ENCODE measurements at regions not wholly inside any gene's neighbourhood (a gene's known extent, or its start where the extent isn't known, plus 50 kb on each side); places are given as distances from the start of the nearest gene placed in this dataset.

DNA sequence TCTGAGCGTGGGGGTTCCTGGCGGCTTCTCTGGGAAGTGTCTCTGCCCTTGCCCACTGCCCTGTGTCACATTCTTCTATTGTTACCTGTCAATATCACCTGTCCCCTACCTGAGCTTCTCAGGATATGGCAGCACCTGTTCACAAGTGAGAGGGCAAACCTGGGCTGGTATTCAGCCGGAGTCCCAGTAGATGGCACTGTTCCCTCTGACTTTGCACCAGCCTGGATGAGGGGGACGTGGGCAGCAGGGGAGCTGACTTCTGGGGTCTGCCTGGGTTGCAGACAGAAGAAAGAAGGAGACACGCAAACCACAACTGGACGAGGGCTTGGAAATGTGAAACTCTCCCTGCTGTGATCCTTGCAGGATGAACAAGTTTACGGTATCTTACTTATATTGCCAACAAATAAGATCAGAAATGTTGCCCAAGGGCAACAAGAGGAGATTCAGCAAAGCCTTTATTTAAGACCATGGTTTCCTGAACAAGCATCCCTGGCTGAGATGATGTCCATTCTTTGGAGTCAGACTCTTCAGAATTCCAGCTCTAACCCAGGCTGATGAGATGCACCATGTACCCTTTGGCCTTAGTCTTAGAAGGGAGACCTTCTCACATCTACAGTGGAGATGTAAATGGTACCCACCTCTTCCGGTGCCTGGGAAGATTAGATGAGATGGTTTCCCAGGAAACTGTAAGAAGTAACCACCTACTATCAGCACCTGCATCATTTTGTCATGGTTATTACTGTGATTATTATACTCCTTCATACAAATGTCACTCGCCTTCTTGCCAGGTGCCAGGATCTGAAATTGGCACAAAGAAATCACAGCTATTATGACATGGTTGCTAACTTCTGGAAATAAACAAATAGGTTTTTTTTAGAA lies 400.0 kb upstream of the CDH4 start:
- no peak for DNase-seq (ENCODE audit: low spot score)

DNA sequence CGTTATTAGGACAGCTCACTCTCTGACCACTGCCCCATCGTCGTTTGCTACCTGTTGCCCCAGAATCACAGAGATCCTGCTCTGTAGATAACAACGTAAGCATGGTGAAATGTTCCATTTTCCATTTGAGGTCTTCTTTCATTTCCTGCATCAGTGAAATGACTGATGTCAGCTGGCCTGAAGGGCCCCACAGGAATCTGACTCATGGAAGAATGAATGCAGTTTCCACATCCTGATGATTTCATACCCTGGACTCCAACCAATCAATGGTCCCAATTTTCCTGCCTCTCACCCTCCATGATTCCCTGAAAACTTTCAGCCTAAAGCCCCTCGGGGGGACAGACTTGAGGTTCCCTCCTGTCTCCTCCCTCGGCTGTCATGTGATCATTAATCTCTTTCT lies 394.4 kb upstream of the CDH4 start:
- DNase-seq (ENCODE audit: low spot score) = no peak

GRCh38 chr20:60862601-60863000 lies 389.5 kb upstream of the CDH4 start:
- no peak for DNase-seq (ENCODE audit: low spot score)

DNA sequence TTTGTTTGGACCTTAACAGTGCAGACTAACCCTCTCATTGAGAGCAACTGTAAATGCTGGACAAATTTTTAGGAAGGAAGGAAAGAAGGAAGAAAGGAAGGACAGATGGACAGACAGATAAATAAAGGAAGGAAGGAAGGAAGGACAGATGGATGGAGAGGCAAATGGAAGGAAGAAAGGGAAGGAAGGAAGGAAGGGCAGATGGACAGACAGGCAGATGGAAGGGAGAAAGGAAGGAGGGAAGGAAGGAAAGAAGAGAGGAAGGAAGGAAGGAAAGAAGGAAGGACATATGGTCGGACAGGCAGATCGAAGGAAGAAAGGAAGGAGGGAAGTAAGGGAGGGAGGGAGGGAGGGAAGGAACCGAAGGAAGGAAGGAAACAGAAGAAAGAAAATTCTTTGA lies 388.5 kb upstream of the CDH4 start:
- no peak for DNase-seq (ENCODE audit: low spot score)

GRCh38 chr20:60867589-60867988 lies 384.5 kb upstream of the CDH4 start:
- no peak for DNase-seq (ENCODE audit: low spot score)

DNA sequence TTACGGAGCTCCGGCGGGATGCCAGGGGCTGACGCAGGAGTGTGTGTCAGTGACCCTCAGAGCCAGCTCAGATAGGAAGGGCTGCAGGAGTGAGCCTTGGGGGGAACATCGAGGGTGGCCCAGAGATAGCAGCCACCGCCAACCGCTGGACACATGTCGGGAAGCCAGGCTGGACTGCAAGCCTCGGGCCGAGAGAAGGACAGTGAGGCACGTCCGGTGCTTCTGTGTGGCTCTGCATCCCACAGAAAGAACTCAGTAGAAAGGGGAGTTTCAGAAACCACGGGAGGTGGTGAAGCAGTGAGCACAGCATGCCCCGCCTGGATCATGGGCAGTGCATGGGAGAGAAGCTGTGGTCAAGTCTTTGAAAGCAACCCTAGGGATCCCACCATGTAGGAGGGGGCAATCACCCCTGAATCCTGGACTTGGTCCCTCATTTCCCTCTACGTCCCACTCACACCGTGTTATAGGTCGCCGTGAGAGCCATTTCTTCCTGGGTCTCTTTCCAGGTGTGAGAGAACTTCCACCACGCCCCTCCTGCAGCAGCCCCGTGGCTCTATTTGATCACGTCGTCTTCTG lies 383.7 kb upstream of the CDH4 start:
- DNase-seq (ENCODE audit: low spot score) = no peak

- DNase-seq (ENCODE audit: low spot score) = no peak
These were observed 383.0 kb upstream of the CDH4 start for GRCh38 chr20:60869087-60869486.

- no peak for DNase-seq (ENCODE audit: low spot score)
These were observed 382.4 kb upstream of the CDH4 start for GRCh38 chr20:60869625-60870024.

DNA sequence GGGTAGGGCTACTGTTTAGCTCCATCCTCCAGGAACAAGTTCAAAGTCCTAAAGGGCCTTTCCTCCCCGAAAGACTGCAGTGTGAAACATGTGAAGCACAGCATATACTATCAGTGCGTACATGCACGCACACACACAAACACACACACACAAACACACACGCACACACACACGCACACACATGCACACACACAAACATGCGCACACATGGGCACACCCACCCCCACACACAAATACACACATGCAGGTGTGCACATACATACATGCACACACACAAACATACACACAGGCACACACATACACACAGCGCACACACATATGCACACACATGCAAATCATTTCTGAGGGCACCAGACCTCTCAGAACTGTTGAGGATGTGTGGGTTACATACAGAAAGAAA lies 382.0 kb upstream of the CDH4 start:
- no peak for DNase-seq (ENCODE audit: low spot score)

DNA sequence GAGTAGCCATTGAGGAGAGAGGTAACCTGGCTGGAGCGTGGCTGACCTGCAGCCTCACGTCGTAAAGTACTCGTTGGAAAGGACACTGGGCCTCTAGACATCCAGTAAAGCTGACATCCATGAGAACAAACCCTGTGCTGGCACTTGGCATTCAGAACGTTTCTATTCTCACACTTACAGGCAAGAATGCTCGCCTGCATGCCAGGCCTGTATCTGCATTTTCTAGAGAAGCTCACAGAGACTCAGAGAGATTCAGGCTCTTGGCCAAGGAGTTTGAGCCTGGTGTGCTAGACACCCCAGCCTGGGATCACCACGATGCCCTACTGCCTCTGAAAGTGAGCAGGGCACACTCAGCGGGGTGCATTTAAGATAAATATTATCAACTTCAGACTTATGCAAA lies 379.8 kb upstream of the CDH4 start:
- no peak for DNase-seq (ENCODE audit: low spot score)

GRCh38 chr20:60877071-60877857 lies 374.8 kb upstream of the CDH4 start:
- DNase-seq (ENCODE audit: low spot score) = no peak

DNA sequence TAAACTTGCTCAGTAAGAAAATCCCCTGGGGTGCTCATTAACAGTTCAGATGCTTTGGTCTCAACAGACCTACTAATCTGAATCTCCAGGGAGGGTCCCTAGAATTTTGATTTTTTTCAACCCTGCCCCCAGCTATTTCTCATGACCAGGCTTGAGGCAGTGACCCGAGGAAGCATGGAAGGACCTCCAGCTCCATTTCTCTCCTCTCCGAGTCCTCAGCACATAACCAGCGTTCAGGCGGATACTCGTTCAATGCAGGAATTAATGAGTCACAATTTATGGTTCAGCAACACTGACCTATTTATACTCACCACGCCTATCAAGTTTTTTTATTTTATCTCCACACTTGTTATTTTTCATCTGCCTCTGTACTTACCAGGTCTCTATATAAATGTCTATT lies 369.2 kb upstream of the CDH4 start:
- no peak for DNase-seq (ENCODE audit: low spot score)

DNA sequence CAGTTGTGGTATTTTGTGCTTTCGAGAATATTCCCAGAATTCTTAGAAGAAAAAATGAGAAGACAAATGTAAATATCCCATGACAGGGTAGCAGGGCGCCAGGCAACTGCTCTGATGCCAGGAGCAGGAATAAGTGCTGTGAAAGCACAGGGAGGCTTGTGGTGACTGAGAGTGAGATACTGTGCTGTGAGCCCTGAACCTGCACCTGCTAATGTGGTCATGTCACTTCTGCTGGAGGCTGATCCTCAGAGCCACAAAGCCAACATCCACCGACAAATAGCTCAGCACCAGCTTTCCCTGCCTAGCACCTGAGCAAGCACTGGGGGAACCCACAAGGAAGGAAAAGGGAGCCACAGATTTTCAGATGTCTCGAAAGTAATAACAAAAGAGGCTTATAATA lies 368.6 kb upstream of the CDH4 start:
- DNase-seq (ENCODE audit: low spot score) = no peak

- DNase-seq (ENCODE audit: low spot score) = no peak
These were observed 367.8 kb upstream of the CDH4 start for GRCh38 chr20:60884277-60884676.

DNA sequence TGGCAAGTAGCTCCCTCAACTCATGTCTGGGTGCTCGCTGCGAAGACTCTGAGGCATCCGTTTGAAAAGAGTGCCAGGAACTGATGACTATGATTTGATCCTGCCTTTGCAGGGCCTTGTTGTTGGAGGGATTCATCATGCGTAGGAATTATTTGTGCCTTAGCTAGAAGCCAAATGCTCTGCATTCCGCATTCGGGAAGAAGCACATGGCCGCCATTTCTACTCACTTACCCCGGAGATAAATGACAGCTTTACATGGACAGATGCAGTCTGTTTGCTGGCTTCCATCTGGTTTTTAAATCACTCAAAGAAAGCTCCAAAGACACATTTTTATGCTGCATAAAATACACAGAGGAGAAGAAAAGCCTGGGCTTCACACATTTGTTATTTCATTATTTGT lies 363.3 kb upstream of the CDH4 start:
- no peak for DNase-seq (ENCODE audit: low spot score)

- no peak for DNase-seq (ENCODE audit: low spot score)
These were observed 359.8 kb upstream of the CDH4 start for GRCh38 chr20:60892095-60892813.

GRCh38 chr20:60894091-60894490 lies 358.0 kb upstream of the CDH4 start:
- DNase-seq (ENCODE audit: low spot score) = no peak

GRCh38 chr20:60895363-60896079 lies 356.5 kb upstream of the CDH4 start:
- no peak for DNase-seq (ENCODE audit: low spot score)

GRCh38 chr20:60897976-60898375 lies 354.1 kb upstream of the CDH4 start:
- DNase-seq (ENCODE audit: low spot score) = no peak

GRCh38 chr20:60899320-60899719 lies 352.7 kb upstream of the CDH4 start:
- DNase-seq (ENCODE audit: low spot score) = no peak

DNA sequence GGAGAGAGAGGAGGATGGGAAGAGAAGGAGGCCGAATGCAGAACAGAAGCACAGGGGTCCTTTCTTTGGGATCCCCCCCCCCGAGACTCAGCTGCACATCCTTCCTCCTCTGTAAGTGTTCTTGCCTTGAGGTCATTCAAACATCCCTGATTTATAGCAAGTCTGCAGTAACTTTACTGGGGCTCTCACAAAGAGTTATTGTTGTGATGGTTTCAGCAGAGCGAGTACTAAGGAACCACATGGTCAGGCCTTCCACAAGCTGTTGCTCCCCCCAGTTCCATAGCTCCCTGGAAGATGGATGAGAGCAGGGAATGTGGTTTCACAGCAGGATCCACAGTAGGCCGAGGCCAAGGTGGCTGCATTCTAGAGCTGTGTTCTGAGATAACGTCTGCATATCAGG lies 351.4 kb upstream of the CDH4 start:
- no peak for DNase-seq (ENCODE audit: low spot score)

GRCh38 chr20:60901831-60902230 lies 350.2 kb upstream of the CDH4 start:
- DNase-seq (ENCODE audit: low spot score) = no peak
